T-cell (primary cell): ENCODE measurements at regions not wholly inside any gene's neighbourhood (a gene's known extent, or its start where the extent isn't known, plus 50 kb on each side); places are given as distances from the start of the nearest gene placed in this dataset.

ENCODE experiments used
- ATAC-seq, 4 experiments: fragments of 200-7000 bp in 3 of 4; fragments of 150-1000 bp in 1 of 4; cut with Tn5 transposase; replicated peaks in 1 of 4; 1 replicate in 3 of 4; 2 replicates in 1 of 4; pipeline ENCODE4 v1.10.0; 2021; ENCODE audit warnings: moderate library complexity in 3 of 4, mild to moderate bottlenecking in 2 of 4, moderate number of reproducible peaks in 1 of 4
- CTCF ChIA-PET, 2 donors: fragments of 300-600 bp; sonication (Branson Sonifier 250); formaldehyde crosslinking; loops; one replicate each; lab custom pipeline; 2022; ENCODE audit warnings: antibody characterized with exemption in 2 of 2; lab: Charles Lee
- POLR2A ChIA-PET, 2 donors: fragments of 300-600 bp; sonication (Branson Sonifier 250); formaldehyde crosslinking; loops; one replicate each; lab custom pipeline; 2022; ENCODE audit warnings: antibody characterized with exemption in 2 of 2; lab: Charles Lee
- DNase-seq, 35 experiments: peaks; one replicate each; pipeline versions ENCODE4 v3.0.0 to v3.0.0-alpha.2; 2013 to 2023
- H3K27ac ChIP-seq: one replicate; pipeline ENCODE4 v1.5.1; 2013; ENCODE audit warnings: low read length
- H3K27me3 ChIP-seq, 2 experiments: replicated peaks in 1 of 2; 1 replicate in 1 of 2; 2 replicates in 1 of 2; pipeline versions ENCODE4 v1.6.1 to v1.7.0; 2013; ENCODE audit warnings: low read length in 1 of 2, mixed read lengths in 1 of 2; ENCODE audit not compliant: control insufficient read depth in 2 of 2, insufficient read depth in 2 of 2; ENCODE audit errors: extremely low read depth in 1 of 2
- H3K36me3 ChIP-seq, 2 donors: 1 replicate in 1 of 2; 2 replicates in 1 of 2; pipeline versions ENCODE4 v1.6.1 to v1.7.0; 2013; ENCODE audit warnings: low read length in 1 of 2; ENCODE audit not compliant: control insufficient read depth in 2 of 2, insufficient read depth in 1 of 2; ENCODE audit errors: extremely low read depth in 1 of 2
- H3K4me1 ChIP-seq, 2 experiments: 1 replicate in 1 of 2; 2 replicates in 1 of 2; pipeline versions ENCODE4 v1.6.1 to v1.7.0; 2013; ENCODE audit warnings: low read length in 2 of 2, mixed read lengths in 1 of 2; ENCODE audit not compliant: insufficient read depth in 2 of 2, control insufficient read depth in 1 of 2; ENCODE audit errors: extremely low read depth in 1 of 2
- H3K4me3 ChIP-seq, 2 donors: 1 replicate in 1 of 2; 2 replicates in 1 of 2; pipeline versions ENCODE4 v1.5.1 to v1.7.0; 2013; ENCODE audit warnings: mild to moderate bottlenecking in 2 of 2, low read length in 1 of 2, moderate library complexity in 1 of 2; ENCODE audit not compliant: control insufficient read depth in 1 of 2; ENCODE audit errors: extremely low read depth in 1 of 2
- H3K9me3 ChIP-seq: 2 replicates; pipeline ENCODE4 v1.7.0; 2013
- H3K27ac Mint-ChIP-seq, 2 donors: one replicate each; pipeline ENCODE4 v1.8.0; 2020 to 2021; ENCODE audit warnings: mild to moderate bottlenecking in 2 of 2, mixed read lengths in 2 of 2
- H3K27me3 Mint-ChIP-seq, 2 donors: one replicate each; pipeline ENCODE4 v1.8.0; 2021 to 2022; ENCODE audit warnings: mixed read lengths in 2 of 2
- H3K36me3 Mint-ChIP-seq: one replicate; pipeline ENCODE4 v1.8.0; 2021; ENCODE audit warnings: mixed read lengths
- H3K4me1 Mint-ChIP-seq, 3 donors: one replicate each; pipeline ENCODE4 v1.8.0; 2020 to 2022; ENCODE audit warnings: mixed read lengths in 3 of 3, mild to moderate bottlenecking in 1 of 3
- H3K4me3 Mint-ChIP-seq, 3 donors: one replicate each; pipeline ENCODE4 v1.8.0; 2020 to 2022; ENCODE audit warnings: mild to moderate bottlenecking in 3 of 3, mixed read lengths in 3 of 3, moderate library complexity in 3 of 3
- H3K9me3 Mint-ChIP-seq, 3 donors: one replicate each; pipeline ENCODE4 v1.8.0; 2020 to 2022; ENCODE audit warnings: mixed read lengths in 3 of 3
- WGBS: methylation state at CpG from one replicate; pipeline ENCODE4 v1.1.5; 2013; ENCODE audit warnings: missing lambda C conversion rate; ENCODE audit not compliant: insufficient coverage; 5-methylcytosine and 5-hydroxymethylcytosine counted together

DNA sequence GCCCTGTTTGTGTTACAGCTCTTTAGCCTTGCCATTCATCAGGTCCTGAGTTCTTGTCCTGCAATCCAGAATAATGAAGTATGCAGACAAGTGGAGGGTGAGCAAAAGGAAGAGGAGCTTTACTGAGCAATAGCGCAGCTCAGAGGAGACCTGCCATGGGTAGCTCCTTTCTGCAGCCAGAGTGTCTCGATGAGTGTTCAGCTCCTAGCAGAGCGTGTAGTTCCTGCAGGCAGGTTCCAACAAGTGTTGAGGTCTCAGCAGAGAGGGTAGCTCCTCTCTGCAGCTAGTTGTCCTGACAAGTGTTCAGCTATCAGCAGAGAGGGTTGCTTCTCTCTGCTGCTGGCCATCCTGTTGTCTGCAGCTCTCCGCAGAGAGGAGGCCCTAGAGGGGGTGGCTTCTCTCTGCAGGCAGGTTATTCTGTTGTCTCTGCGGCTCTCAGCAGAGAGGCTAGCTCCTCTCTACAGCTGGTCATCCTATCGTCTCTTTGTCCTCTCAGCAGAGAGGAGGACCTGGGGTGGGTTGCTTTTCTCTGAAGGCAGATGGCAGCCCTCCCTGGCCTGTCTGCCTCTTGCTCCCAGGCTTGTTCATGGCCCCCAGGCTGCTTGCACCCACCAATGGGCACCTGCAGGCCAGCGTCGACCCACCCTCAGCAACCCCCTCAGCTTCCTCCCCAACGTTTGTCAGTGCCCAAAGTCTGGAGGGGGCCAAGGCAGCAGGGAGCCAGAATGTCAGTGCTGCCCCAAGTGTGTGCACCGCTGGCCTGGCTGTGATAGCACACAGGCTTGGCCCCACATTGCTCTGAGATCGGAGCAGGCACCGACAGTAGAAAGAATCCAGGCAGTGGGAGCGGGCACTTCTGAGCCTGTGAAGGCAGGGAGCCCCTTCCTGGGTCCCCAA is 112.5 kb upstream of the RUNX3 start:
- 82% methylated on average over 10 of the region's 13 CpGs for WGBS
- Histone ChIP-seq H3K27ac (no peak overlapping the region), H3K36me3 (no peaks in the 10 kb centered on the region), H3K9me3 (no peaks in the 10 kb centered on the region), H3K4me3 (no peak overlapping the region), H3K4me1 (peaks cover 0 to 34% of the 10 kb centered on the region in 2 experiments), H3K27me3 (peaks cover 0 to 12% of the 10 kb centered on the region in 2 experiments)
- no peak overlapping the region for H3K4me3 Mint-ChIP-seq
- ChIA-PET POLR2A (interaction anchor here in 1 of 2 donors (0.6 kb wide), 1 partner anchor 433 kb away, joined by 3 read pairs; no protein-coding TSS in a partner anchor), CTCF (interaction anchor here in 1 of 2 donors (1.3 kb wide), 1 partner anchor 112 kb away, joined by 3 read pairs; the partner anchor contains the start of gene RUNX3)
- DNase-seq (no peak), ATAC-seq (peak in 1 of 4 experiments; percentile 49)
- H3K4me1 Mint-ChIP-seq, result peaks cover 10 to 12% (median 12%) of the 10 kb centered on the region in 3 donors
- no peaks in the 10 kb centered on the region for H3K27me3 Mint-ChIP-seq
- no peaks in the 10 kb centered on the region for H3K9me3 Mint-ChIP-seq
- H3K27ac Mint-ChIP-seq, result no peak overlapping the region
- H3K36me3 Mint-ChIP-seq, result no peaks in the 10 kb centered on the region

DNA sequence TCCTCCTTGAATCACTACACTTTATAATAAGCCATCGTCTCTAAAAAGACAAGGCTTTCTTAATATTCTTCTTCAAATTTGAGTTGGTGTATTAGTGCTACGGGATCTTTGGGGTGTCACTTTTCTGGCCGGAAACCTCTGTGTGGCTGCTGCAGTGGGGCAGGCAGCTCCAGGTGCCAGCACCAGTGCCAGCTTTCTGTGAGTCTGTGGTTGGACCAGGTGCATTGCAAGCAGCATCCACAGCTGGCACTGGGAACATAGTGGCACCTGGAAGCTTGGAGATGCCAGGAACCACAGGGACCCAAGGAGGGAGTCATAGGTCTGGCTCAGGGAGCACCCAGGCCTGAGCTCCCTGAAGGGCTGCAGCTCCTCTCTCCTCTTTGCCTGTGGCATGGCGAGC is 111.8 kb upstream of the RUNX3 start:
- Histone ChIP-seq H3K9me3 (no peaks in the 10 kb centered on the region), H3K4me1 (peaks cover 4 to 40% of the 10 kb centered on the region in 2 experiments), H3K27ac (no peak overlapping the region), H3K36me3 (no peaks in the 10 kb centered on the region), H3K4me3 (no peak overlapping the region), H3K27me3 (peaks cover 0 to 12% of the 10 kb centered on the region in 2 experiments)
- 64% methylated on average over 3 of the region's 4 CpGs for WGBS
- peak in 1 of 35 experiments; percentile 18 for DNase-seq
- no peak overlapping the region for H3K4me3 Mint-ChIP-seq
- no peak overlapping the region for H3K27ac Mint-ChIP-seq
- H3K9me3 Mint-ChIP-seq, result no peaks in the 10 kb centered on the region
- H3K4me1 Mint-ChIP-seq, result peaks cover 16 to 18% (median 18%) of the 10 kb centered on the region in 3 donors
- no peaks in the 10 kb centered on the region for H3K36me3 Mint-ChIP-seq
- POLR2A ChIA-PET, result interaction anchor here in 1 of 2 donors (0.6 kb wide), 1 partner anchor 434 kb away, joined by 3 read pairs; no protein-coding TSS in a partner anchor
- ATAC-seq, result no peak
- H3K27me3 Mint-ChIP-seq, result no peaks in the 10 kb centered on the region
- CTCF ChIA-PET, result interaction anchor here in 1 of 2 donors (0.5 to 1.3 kb wide), 2 partner anchors 77 to 112 kb away, joined by 3 to 5 read pairs; partner anchors contain the start of gene RUNX3

DNA sequence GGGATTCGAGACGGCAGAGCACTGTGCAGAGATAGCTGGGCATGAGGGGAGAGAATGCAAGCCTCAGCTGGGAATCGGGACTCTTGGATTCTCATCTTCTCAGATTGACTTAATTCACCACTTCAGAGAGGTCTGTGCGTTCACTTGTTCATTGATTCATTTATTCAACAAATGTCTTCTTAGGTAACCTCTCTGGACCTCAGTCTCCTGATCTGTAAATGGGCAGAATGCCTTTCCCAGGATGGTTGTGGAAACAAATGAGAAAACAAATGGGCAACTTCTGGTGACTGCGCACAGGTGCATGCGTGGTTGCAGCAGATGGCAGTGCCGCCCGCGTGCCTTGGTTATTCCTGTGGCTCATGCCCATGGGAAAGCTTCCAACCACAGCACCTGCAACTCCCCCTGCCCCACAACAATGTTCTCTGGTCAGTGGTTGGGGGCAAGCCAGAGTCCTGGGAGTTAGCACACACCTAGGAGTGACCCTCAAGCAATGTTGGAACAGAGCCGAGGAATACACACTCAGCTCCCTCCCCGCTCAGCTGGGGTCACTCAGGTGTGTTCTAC is 110.1 kb upstream of the RUNX3 start:
- Mint-ChIP-seq H3K4me1 (peaks cover 19 to 20% (median 20%) of the 10 kb centered on the region in 3 donors), H3K9me3 (no peaks in the 10 kb centered on the region), H3K4me3 (no peak overlapping the region), H3K27ac (no peak overlapping the region), H3K36me3 (no peaks in the 10 kb centered on the region), H3K27me3 (no peaks in the 10 kb centered on the region)
- H3K36me3 ChIP-seq, result no peaks in the 10 kb centered on the region
- no peak overlapping the region for H3K27ac ChIP-seq
- H3K9me3 ChIP-seq, result no peaks in the 10 kb centered on the region
- H3K27me3 ChIP-seq, result peaks cover 0 to 12% of the 10 kb centered on the region in 2 experiments
- CTCF ChIA-PET, result interaction anchor here in 1 of 2 donors (0.6 kb wide), 1 partner anchor 208 kb away, joined by 3 read pairs; no protein-coding TSS in a partner anchor
- DNase-seq (no peak), ATAC-seq (no peak)
- 96% methylated on average over 2 of the region's 11 CpGs for WGBS
- POLR2A ChIA-PET, result no interaction called here
- H3K4me1 ChIP-seq, result peaks cover 4 to 55% of the 10 kb centered on the region in 2 experiments
- H3K4me3 ChIP-seq, result no peak overlapping the region

DNA sequence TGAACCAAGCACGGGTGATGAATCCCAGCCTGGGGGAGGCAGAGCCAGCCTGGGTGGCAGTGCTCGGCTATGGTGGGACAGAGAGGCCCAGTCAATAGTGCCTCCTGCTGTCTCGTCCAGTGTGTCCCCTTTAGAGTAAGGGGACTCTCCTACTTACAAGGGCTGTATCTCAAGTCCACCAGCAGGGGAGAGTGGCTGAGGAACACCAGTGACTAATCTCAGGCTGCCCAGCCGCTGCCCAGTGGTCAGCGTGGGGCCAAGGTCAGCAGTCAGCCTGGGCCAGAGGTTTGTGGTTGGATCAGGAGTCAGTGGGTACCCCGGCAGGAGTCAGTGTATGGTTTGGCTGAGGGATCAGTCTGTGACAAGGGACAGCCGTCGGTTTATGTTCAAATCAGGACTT is 109.2 kb upstream of the RUNX3 start:
- no peaks in the 10 kb centered on the region for H3K9me3 Mint-ChIP-seq
- H3K36me3 Mint-ChIP-seq, result no peaks in the 10 kb centered on the region
- H3K4me1 ChIP-seq, result peaks cover 9 to 65% of the 10 kb centered on the region in 2 experiments
- no peaks in the 10 kb centered on the region for H3K9me3 ChIP-seq
- ATAC-seq (no peak), DNase-seq (no peak)
- H3K4me3 Mint-ChIP-seq, result no peak overlapping the region
- POLR2A ChIA-PET, result no interaction called here
- H3K36me3 ChIP-seq, result no peaks in the 10 kb centered on the region
- H3K27ac Mint-ChIP-seq, result no peak overlapping the region
- no peak overlapping the region for H3K27ac ChIP-seq
- no peaks in the 10 kb centered on the region for H3K27me3 Mint-ChIP-seq
- CTCF ChIA-PET, result interaction anchor here (1.1 to 3.1 kb wide), 2 partner anchors 107 to 109 kb away, joined by 3 to 13 read pairs; partner anchors contain the start of gene RUNX3 (in 1 of the 2)
- peaks cover 0 to 12% of the 10 kb centered on the region in 2 experiments for H3K27me3 ChIP-seq
- 96% methylated on average over 7 of the region's 8 CpGs for WGBS
- peaks cover 21 to 22% (median 22%) of the 10 kb centered on the region in 3 donors for H3K4me1 Mint-ChIP-seq
- no peak overlapping the region for H3K4me3 ChIP-seq

DNA sequence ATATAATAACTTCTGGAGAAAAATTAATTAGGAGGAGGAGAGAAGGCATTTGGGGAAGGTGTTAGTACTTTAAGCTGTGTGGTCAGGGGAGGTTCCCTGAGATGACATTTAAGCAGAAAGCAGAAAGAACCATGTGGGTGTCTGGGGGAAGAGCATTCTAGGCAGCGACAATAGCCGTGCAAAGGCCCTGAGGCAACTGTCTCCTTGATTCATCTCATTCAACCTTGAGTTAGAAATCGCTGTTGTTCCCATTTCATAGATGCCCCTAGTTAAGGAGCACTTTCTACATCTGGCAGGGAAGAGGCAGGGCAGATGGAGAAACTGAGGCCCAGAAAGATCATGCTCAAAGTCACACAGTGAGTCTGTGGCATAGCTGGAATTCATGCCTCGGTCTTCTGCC is 108.6 kb upstream of the RUNX3 start:
- 100% methylated on average over 2 of the region's 4 CpGs for WGBS
- Mint-ChIP-seq H3K9me3 (no peaks in the 10 kb centered on the region), H3K4me1 (peaks cover 26 to 28% (median 27%) of the 10 kb centered on the region in 3 donors), H3K4me3 (no peak overlapping the region), H3K27ac (no peak overlapping the region), H3K36me3 (no peaks in the 10 kb centered on the region), H3K27me3 (no peaks in the 10 kb centered on the region)
- DNase-seq, result no peak
- CTCF ChIA-PET, result interaction anchor here (1.1 to 3.1 kb wide), 3 partner anchors 76 to 108 kb away, joined by 3 to 13 read pairs (median 4); partner anchors contain the start of gene RUNX3 (in 1 of the 2)
- no peak overlapping the region for H3K27ac ChIP-seq
- POLR2A ChIA-PET, result no interaction called here
- H3K4me3 ChIP-seq, result no peak overlapping the region
- H3K27me3 ChIP-seq, result peaks cover 0 to 12% of the 10 kb centered on the region in 2 experiments
- H3K9me3 ChIP-seq, result no peaks in the 10 kb centered on the region
- no peaks in the 10 kb centered on the region for H3K36me3 ChIP-seq
- no peak for ATAC-seq
- H3K4me1 ChIP-seq, result peaks cover 11 to 70% of the 10 kb centered on the region in 2 experiments
